Endothelial cell of umbilical vein (primary cell): ENCODE measurements at regions not wholly inside any gene's neighbourhood (a gene's known extent, or its start where the extent isn't known, plus 50 kb on each side); places are given as distances from the start of the nearest gene placed in this dataset.

Experiments
- BruUV-seq: library from RNA; stranded (reverse); fragments of 400-500 nt; replicated peaks from 2 replicates; lab custom pipeline; 2021; lab: Mats Ljungman, UMichigan
- CTCF ChIA-PET: fragments of 300-600, 350-600 bp; sonication (Branson Sonifier 250); formaldehyde crosslinking; loops from one replicate; lab custom pipeline; 2021; ENCODE audit warnings: antibody characterized with exemption, inconsistent platforms; lab: Charles Lee
- POLR2A ChIA-PET: fragments of 300-600, 350-600 bp; sonication (Branson Sonifier 250); formaldehyde crosslinking; loops from one replicate; lab custom pipeline; 2021; ENCODE audit warnings: antibody characterized with exemption, inconsistent platforms; lab: Charles Lee
- DNase-seq: peaks from one replicate; pipeline ENCODE4 v3.0.0-alpha.2; 2011; ENCODE audit warnings: low read depth, low spot score
- FAIRE-seq: peaks from 2 replicates; lab custom pipeline; 2011; peaks lifted over from hg19 to GRCh38; lab: Jason Lieb, UNC
- H2AFZ ChIP-seq: 2 replicates; pipeline ENCODE4 v1.6.0; 2012; ENCODE audit warnings: low read depth, low read length, control low read depth, inconsistent platforms
- H3K27ac ChIP-seq: 2 replicates; pipeline ENCODE4 v1.5.1; 2011; ENCODE audit warnings: low read depth, mild to moderate bottlenecking, control low read depth, low read length, moderate library complexity; ENCODE audit not compliant: insufficient read depth
- H3K27me3 ChIP-seq, 2 experiments: 2 replicates each; pipeline versions ENCODE4 v1.6.0 to v1.6.1; 2011; ENCODE audit warnings: low read length in 2 of 2, mixed read lengths in 1 of 2; ENCODE audit not compliant: control insufficient read depth in 2 of 2, insufficient read depth in 2 of 2
- H3K36me3 ChIP-seq, 2 experiments: 2 replicates in 1 of 2; 3 replicates in 1 of 2; pipeline ENCODE4 v1.5.1; 2011; ENCODE audit warnings: low read length in 2 of 2, mild to moderate bottlenecking in 1 of 2, moderate library complexity in 1 of 2; ENCODE audit not compliant: control insufficient read depth in 2 of 2, insufficient read depth in 2 of 2; ENCODE audit errors: extremely low read depth in 1 of 2
- H3K4me1 ChIP-seq: 3 replicates; pipeline ENCODE4 v1.5.1; 2011; ENCODE audit warnings: mild to moderate bottlenecking, low read length; ENCODE audit not compliant: control insufficient read depth, insufficient read depth; ENCODE audit errors: extremely low read depth
- H3K4me2 ChIP-seq: 2 replicates; pipeline ENCODE4 v1.6.1; 2011; ENCODE audit warnings: low read length, control low read depth, mixed read lengths; ENCODE audit not compliant: insufficient read depth
- H3K4me3 ChIP-seq, 3 experiments: fragments of 200-600 bp in 1 of 3; sonication (generic), shearing (Covaris generic) in 1 of 3; replicated peaks in 1 of 3; 2 replicates each; pipeline ENCODE4 v1.5.1; 2011 to 2016; ENCODE audit warnings: control low read depth in 3 of 3, low read length in 3 of 3, mild to moderate bottlenecking in 2 of 3, inconsistent platforms in 1 of 3, low read depth in 1 of 3, moderate library complexity in 1 of 3; ENCODE audit not compliant: insufficient read depth in 1 of 3
- H3K79me2 ChIP-seq: 2 replicates; pipeline ENCODE4 v1.6.0; 2012; ENCODE audit warnings: low read length, inconsistent platforms; ENCODE audit not compliant: control insufficient read depth, insufficient read depth
- H3K9ac ChIP-seq: replicated peaks from 2 replicates; pipeline ENCODE3; 2011; ENCODE audit warnings: low read length, control low read depth; ENCODE audit not compliant: insufficient read depth; ENCODE audit errors: extremely low read depth
- H3K9me1 ChIP-seq: replicated peaks from 3 replicates; pipeline ENCODE4 v1.6.0; 2011; ENCODE audit warnings: mild to moderate bottlenecking, low read length; ENCODE audit not compliant: control insufficient read depth, insufficient read depth; ENCODE audit errors: extremely low read depth
- H3K9me3 ChIP-seq: replicated peaks from 2 replicates; pipeline ENCODE4 v1.5.1; 2012; ENCODE audit warnings: low read length, inconsistent platforms; ENCODE audit not compliant: control insufficient read depth, insufficient read depth
- H4K20me1 ChIP-seq: replicated peaks from 2 replicates; pipeline ENCODE3; 2011; ENCODE audit warnings: mild to moderate bottlenecking, low read length; ENCODE audit not compliant: control insufficient read depth, insufficient read depth; ENCODE audit errors: extremely low read depth
- CTCF ChIP-seq, 2 donors: IDR thresholded peaks; 1 replicate in 1 of 2; 2 replicates in 1 of 2; pipeline ENCODE4 v1.5.1; 2011; ENCODE audit warnings: low read length in 2 of 2, mild to moderate bottlenecking in 2 of 2, moderate library complexity in 2 of 2, control low read depth in 1 of 2, inconsistent platforms in 1 of 2, low read depth in 1 of 2; ENCODE audit not compliant: insufficient read depth in 1 of 2; ENCODE audit errors: extremely low read depth in 1 of 2
- EZH2 ChIP-seq: IDR thresholded peaks from 2 replicates; pipeline ENCODE4 v1.6.1; 2012; ENCODE audit warnings: borderline replicate concordance, low read depth, mild to moderate bottlenecking, moderate library complexity, low read length, inconsistent platforms; ENCODE audit not compliant: severe bottlenecking
- FOS ChIP-seq: IDR thresholded peaks from 2 replicates; pipeline ENCODE4 v1.6.1; 2011; ENCODE audit warnings: mild to moderate bottlenecking, low read length, moderate library complexity, borderline replicate concordance; ENCODE audit not compliant: insufficient read depth
- GATA2 ChIP-seq: IDR thresholded peaks from 2 replicates; pipeline ENCODE4 v1.7.0; 2011; ENCODE audit warnings: low read depth, mild to moderate bottlenecking, moderate library complexity, mixed read lengths, low read length; ENCODE audit not compliant: insufficient read length, insufficient read depth
- JUN ChIP-seq: IDR thresholded peaks from 2 replicates; pipeline ENCODE4 v1.6.1; 2011; ENCODE audit warnings: borderline replicate concordance, low read depth; ENCODE audit not compliant: insufficient read length, insufficient read depth
- MAX ChIP-seq: IDR thresholded peaks from 2 replicates; pipeline ENCODE4 v1.6.1; 2011; ENCODE audit not compliant: insufficient read depth, insufficient read length
- MYC ChIP-seq: IDR thresholded peaks from one replicate; pipeline ENCODE4 v1.6.1; 2011; ENCODE audit warnings: mild to moderate bottlenecking, low read depth, low read length
- POLR2A ChIP-seq: IDR thresholded peaks from 2 replicates; pipeline ENCODE4 v1.6.1; 2012; ENCODE audit warnings: low read depth, mild to moderate bottlenecking, control low read depth, low read length
- POLR2AphosphoS5 ChIP-seq: IDR thresholded peaks from 2 replicates; pipeline ENCODE4 v1.6.1; 2012; ENCODE audit warnings: low read depth, mild to moderate bottlenecking, control low read depth, low read length, moderate library complexity; ENCODE audit not compliant: insufficient read depth
- dilution Hi-C: fragments of 300-500 bp; cut with MboI; formaldehyde crosslinking; loops from one replicate; pipeline ENCODE4 v1.15.0; 2019; ENCODE audit warnings: low sequenced_read_pairs; ENCODE audit not compliant: extremely low pct_ligation_motif_present
- intact Hi-C: fragments of 100-400 bp; cut with micrococcal nuclease; formaldehyde crosslinking; loops from one replicate; pipeline ENCODE4 v1.10.0; 2022

GRCh38 chr2:133975676-133976428 lies 278.0 kb upstream of the MGAT5 start:
- FAIRE-seq (no peak), DNase-seq (no peak)
- H3K4me3 ChIP-seq = no peak overlapping the region
- ChIA-PET POLR2A (no interaction called here), CTCF (no interaction called here)
- H3K9me1 ChIP-seq = no peaks in the 10 kb centered on the region
- H4K20me1 ChIP-seq = no peaks in the 10 kb centered on the region
- H3K4me2 ChIP-seq = no peak overlapping the region
- intact Hi-C loops = no loop called here
- H3K4me1 ChIP-seq = no peaks in the 10 kb centered on the region
- dilution Hi-C loops = no loop called here
- no peaks in the 10 kb centered on the region for H3K36me3 ChIP-seq
- no TSS peak for BruUV-seq
- no peaks in the 10 kb centered on the region for H3K9me3 ChIP-seq
- no peak overlapping the region for H2AFZ ChIP-seq
- peaks cover 0 to under 1% of the 10 kb centered on the region in 2 experiments for H3K27me3 ChIP-seq
- TF ChIP-seq MYC = no peak
- no peak for TF ChIP-seq FOS
- TF ChIP-seq GATA2 = no peak
- no peak for TF ChIP-seq CTCF (IDR thresholded peaks at IDR 0.05; ENCODE audit: extremely low read depth in 1 of 2, insufficient read depth in 1 of 2, low read depth in 1 of 2, low read length in 2 of 2)
- no peak for TF ChIP-seq POLR2A
- no peak for TF ChIP-seq POLR2AphosphoS5
- no peak for TF ChIP-seq EZH2
- no peak for TF ChIP-seq JUN
- no peak for TF ChIP-seq MAX
- no peak overlapping the region for H3K27ac ChIP-seq
- H3K9ac ChIP-seq = no peak overlapping the region
- no peaks in the 10 kb centered on the region for H3K79me2 ChIP-seq
